NCI-H446 treated with DMSO at 0.1 percent for 48 hours (cell line): ENCODE measurements at regions not wholly inside any gene's neighbourhood (a gene's known extent, or its start where the extent isn't known, plus 50 kb on each side); places are given as distances from the start of the nearest gene placed in this dataset.
"Not testable (repeated sequence)": the region's sequence is repeated elsewhere in the genome, so short reads cannot be mapped to it uniquely, and the experiment has no call there.

Experiments used
- DNase-seq: peaks from one replicate; lab custom pipeline; 2025; lab: John Stamatoyannopoulos, UW

- DNase-seq = no peak
These were observed 186.8 kb downstream of the FRK start for GRCh38 chr6:115873901-115874300.

- DNase-seq = no peak
These were observed 190.2 kb downstream of the FRK start for GRCh38 chr6:115870464-115870863.

- DNase-seq = no peak
These were observed 194.8 kb downstream of the FRK start for GRCh38 chr6:115865914-115866313.

DNA sequence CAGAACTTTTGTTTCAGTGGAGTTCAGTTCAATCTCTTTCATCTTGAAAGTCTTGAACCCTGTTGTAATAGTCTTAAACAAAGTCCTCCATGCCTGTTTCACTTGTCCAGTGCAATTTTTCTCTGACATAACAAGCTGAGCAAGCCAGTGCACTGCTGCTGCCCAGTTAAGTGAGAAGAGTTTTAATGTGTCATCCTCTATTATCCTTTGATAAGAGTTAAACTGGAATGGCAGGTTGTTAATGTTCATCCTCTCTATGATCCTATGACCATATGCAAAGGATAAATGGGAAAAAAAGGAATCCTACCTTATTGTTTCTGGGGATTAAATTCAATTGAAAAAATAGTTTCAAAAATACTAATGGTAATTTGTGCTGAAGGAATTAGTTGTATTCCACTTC, 197.5 kb downstream of the FRK start:
- no peak for DNase-seq

GRCh38 chr6:115861658-115862057, 199.0 kb downstream of the FRK start:
- not testable (repeated sequence) for DNase-seq

- DNase-seq = not testable (repeated sequence)
These were observed 201.1 kb downstream of the FRK start for GRCh38 chr6:115859577-115859976.

DNA sequence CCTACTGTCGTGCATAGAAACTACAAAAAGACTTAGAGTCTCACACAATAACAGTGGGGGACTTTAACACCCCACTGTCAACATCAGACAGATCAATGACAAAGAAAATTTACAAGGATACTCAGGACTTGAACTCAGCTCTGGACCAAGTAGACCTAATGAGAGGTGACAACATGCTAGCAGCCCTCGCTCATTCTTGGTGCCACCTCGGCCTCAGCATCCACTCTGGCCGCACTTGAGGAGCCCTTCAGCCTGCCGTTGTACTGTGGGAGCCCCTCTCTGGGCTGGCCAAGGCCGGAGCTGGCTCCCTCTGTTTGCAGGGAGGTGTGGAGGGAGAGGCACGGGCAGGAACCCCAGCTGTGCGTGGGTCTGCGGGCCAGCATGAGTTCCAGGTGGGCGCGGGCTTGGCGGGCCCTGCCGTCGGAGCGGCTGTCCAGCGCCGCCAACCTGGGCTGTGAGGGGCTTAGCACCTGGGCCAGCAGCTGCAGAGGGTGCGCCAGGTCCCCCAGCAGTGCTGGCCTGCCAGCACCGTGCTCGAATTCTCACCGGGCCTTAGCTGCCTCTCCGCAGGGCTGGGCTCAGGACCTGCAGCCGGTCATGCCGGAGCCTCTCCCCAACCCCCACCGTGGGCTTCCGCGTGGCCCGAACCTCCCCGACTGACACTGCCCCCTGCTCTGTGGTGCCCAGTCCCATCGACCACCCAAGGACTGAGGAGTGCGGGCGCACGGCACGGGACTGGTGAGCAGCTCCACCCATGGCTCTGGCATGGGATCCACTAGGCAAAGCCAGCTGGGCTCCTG, 205.6 kb downstream of the FRK start:
- no peak for DNase-seq

DNA sequence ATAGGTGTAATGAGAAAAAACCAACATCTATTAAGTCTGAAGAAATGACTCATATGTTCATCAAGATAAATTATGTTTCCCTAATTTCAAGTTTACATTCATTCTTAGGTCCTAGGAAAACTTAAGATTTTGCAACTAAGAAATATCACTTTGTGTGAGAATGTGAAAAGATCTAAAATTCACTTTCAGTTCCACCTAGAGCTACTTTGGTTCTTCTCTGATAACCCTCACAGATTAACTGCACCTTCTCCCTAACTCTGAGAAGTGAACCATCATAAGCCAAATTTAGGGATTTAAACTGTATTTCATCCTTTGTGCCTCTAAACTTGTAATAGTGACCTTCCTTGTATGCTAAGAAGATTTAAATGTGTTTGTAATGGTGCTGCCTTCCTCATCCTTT, 213.0 kb downstream of the FRK start:
- DNase-seq = no peak

DNA sequence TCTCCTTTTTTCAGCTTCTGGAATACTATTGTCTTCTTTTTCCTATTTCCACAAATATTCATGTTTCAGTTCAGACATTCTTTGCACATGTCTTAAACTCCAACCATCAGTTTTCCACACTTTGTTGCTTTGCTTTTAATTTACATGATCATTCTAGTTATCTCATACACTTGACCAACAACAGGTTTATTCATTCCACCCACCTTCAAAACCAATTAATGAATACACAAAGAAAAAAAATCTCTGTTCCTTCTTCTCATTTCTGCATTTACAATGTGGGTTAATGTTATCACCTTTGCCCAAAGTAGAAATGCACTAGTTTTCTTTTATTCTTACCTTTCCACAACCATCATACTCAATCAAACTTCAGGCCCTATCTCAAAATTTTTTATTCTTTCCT, 216.7 kb downstream of the FRK start:
- no peak for DNase-seq

- DNase-seq = no peak
These were observed 218.4 kb downstream of the FRK start for GRCh38 chr6:115842338-115842737.

GRCh38 chr6:115839583-115840181, 221.0 kb downstream of the FRK start:
- DNase-seq = no peak

- no peak for DNase-seq
These were observed 221.8 kb downstream of the FRK start for GRCh38 chr6:115838763-115839401.

- no peak for DNase-seq
These were observed 222.5 kb downstream of the FRK start for GRCh38 chr6:115838216-115838615.

DNA sequence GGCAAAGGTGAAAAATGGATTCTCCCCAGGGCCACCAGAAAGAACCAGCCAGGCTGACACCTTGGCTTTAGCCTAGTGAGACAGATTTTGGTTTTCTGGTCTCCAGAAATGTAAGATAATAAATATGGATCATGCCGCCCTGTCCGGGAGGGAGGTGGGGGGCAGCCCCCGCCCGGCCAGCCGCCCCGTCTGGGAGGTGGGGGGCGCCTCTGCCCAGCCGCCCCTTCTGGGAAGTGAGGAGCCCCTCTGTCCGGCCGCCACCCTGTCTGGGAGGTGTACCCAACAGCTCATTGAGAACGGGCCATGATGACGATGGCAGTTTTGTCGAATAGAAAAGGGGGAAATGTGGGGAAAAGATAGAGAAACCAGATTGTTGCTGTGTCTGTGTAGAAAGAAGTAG, 224.3 kb downstream of the FRK start:
- not testable (repeated sequence) for DNase-seq

DNA sequence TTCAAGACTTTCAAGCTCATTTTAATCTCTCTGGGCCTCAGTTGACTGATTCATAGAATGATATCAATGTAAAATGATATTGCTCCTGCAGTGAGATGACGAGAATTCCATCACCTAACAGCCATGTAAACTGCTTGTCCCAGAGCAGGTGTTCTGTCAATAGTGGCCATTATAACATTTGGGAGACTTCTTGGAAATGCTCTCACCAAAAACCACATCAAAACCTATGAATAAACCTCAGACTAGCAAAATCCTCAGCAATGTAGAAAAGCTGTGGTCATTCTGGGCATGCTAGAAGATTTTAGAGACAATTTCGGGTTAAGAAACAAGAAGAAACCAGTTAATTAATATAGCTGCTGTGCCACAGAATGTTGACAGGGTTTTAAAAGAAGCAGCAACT, 225.4 kb downstream of the FRK start:
- no peak for DNase-seq

GRCh38 chr6:115834542-115834941, 226.1 kb downstream of the FRK start:
- DNase-seq = not testable (repeated sequence)

DNA sequence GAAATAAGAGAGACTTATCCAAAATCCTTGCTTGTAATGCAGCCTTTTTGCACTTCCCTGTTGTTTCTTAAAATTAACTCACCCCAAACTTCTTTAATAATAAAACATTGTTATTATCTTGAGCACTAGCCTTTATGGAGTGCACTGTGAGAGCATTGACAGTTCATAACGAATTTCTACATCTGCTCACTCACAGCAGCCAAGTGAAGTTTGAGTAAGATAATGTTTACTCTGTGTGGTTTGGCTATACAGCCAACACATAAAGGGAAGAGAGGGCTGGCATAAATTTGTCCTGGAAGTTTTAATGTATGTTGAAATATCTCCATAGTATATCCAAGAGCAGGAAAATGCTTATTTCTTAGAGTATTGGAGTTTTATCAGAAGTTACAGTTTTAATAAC, 227.9 kb downstream of the FRK start:
- peak; percentile 9 for DNase-seq

DNA sequence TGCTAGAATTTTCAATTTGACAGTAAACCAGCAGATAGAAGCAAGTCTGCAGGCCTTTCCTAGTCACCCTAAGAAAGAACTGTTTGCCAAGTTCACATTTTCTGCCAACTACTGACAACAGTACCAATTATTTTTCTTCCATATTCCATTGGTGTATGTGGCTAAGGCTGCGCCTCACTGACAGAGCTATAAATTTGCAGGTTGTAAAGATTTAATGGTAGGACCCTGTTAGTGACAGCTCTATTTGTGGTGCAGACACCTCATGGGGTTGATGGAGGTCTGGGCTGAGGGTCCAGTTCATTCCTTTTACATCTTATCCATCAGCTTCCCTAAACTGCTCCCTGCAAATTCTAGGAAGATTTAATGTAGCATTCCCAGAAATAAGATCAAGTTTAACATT, 228.5 kb downstream of the FRK start:
- DNase-seq = no peak

GRCh38 chr6:115830895-115831294, 229.8 kb downstream of the FRK start:
- no peak for DNase-seq

DNA sequence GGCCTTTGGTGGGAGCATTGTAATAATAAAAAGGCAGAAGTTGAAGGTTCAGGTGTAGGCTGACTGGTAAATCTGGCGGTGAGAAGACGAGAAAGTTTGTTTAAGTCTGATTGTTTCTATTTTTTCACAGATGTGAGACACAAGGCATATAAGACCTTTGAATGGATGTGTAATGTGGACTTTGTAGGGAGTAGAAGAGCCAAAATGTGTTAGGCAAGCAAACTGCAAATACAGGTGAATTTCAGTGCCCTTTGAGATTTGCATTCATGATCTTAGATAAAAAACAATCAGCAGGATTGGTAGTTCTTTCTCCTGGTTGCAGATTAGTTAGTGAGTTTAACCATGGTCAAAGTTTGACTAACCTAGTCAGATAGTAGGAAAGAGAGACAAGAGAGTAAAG, 238.9 kb downstream of the FRK start:
- DNase-seq = no peak

DNA sequence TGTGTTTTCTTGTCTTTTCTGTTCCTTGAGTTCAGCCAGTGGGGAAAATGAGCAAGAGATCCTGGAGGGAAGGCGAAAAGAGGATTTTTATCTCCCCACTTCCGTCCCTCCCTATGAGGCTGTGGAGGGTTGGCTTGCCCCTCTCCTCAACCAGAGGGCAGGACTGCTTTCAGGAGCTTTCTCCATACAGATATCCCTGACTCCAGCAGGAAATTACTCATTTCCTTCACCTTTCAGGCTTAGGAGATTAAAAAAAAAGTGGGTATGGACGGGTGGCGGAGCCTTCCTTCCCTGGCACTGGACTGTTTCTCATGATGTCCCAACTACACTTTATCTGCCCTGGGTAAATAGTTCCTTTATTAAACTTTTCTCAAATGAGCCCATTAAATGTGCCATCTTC, 241.2 kb downstream of the FRK start:
- no peak for DNase-seq

GRCh38 chr6:115817161-115817560, 243.5 kb downstream of the FRK start:
- DNase-seq = no peak

DNA sequence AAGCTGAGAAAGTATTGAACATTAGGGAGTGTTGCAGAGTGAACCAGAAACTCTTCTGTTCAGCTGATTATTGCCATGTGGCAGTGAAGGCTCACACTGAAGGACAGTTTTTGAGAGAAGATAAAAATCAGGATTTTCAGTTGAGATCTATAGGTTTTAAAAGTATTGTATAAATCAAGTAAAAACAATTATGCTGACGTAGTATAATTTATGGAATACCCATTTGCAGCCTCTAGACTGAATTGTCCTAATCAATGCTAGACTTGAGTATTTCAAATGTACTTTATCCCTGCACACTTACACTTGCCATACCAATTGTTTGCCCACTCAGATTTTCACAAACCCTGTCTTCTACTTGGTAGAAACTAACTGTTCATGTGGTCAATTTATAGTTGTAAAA, 245.8 kb downstream of the FRK start:
- no peak for DNase-seq
